Suppressor macrophage treated with lipopolysaccharide for 1 hour (primary cell): ENCODE measurements at regions not wholly inside any gene's neighbourhood (a gene's known extent, or its start where the extent isn't known, plus 50 kb on each side); places are given as distances from the start of the nearest gene placed in this dataset.

Source experiments
- DNase-seq, 3 donors: peaks; one replicate each; pipeline ENCODE4 v3.0.0-alpha.2; 2020 to 2022

DNA sequence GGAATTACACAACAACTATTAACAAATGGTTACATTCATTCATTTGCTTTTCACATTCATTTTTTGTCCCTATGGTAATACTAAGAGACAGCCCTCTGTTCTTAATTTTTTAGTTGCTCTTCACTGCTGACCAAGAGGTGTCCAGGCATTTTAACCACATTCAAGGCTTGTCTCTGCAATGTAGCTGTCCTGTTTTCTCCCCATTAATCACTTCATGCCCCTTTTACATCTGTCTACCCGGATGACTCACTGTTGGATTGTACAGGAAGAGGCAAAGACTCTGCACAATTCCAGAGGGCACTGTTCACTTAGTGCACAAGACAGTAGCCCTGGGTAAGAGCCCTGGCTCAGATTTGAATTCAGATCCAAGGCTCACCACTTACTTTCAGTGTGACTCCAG lies 168.5 kb downstream of the NOC3L start:
- DNase-seq = no peak

DNA sequence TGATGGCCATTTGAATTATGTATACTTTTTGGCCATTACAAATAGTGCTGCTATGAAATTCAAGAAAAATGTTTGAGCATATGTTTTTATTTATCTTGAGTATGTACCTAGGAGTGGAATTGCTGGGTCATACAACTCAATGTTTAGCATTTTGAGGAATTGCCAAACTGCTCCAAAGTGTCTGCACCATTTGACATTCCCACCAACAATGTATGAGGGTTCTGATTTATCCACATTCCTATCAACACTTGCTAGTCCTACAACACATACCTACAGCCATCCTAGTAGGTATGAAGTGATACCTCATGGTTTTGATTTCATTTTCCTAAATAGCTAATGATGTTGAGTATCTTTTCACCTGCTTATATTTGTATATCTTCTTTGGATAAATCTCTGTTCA lies 165.5 kb downstream of the NOC3L start:
- no peak for DNase-seq

DNA sequence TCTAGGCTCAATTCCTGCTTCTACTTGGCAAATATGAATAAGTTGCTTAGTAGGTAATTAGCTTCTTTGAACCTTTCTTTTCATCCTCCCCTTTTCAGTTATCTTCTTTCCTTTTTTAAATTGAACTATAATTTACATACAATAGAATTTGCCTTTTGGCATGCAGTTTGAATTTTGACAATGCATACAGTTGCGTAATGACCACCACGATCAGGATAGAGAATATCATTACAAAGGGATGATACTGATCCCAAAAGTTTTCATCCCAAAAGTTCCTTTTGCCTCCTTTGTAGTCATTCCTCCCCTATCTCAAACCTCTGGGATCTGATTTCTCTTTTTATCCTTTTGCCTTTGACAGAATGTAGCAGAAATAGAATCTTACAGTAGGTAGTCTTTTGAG lies 164.4 kb downstream of the NOC3L start:
- no peak for DNase-seq

DNA sequence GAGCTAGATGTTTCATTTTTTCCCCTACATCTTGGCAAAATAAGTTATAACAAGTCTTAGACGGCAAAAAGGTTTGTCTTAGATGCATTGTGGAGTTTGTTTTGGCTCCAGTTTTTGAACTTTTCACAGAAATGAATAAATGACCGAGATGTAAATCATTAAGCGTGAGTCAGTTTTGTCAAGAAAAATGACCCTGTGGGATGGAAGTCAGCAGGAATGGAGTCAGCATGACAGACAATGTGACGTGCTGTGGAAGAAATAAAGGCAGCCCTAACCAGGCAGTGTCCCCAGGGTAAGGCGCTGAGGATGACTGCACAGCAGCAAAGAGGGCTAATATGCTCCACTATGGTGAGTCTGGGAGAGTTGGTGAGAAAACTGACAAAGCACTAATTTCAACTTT lies 163.2 kb downstream of the NOC3L start:
- no peak for DNase-seq

DNA sequence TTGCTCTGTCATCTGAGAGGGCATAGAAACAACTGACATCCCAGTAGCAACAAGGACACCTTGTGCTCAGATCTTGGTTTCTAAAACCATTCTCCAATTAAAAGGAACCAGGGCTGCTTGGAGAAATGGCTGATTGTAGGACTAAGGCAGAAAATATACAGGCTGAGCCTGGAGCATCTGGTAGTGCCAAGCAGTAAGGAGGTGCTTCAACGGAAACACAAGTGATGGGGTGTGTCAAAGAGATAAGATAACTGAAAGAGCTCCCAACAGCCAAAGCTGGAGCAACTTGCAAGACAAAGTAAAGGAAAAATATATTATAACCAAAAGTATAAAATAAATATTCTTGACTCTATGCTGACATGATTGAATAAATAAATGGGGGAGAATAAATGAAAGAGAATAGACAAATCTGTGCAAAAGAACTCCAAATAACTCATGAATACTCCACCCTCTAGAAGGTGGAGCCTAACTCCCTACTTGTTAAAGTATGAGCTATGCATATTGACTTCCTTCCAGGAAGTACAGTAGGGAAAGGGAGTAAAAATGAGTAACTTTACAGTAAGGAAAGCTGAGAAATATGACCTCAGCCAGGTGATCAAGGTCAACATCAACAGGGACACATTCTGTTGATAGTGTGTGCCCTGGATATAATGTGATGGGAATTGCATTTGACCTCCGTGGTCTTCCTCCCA lies 162.4 kb downstream of the NOC3L start:
- DNase-seq = no peak

DNA sequence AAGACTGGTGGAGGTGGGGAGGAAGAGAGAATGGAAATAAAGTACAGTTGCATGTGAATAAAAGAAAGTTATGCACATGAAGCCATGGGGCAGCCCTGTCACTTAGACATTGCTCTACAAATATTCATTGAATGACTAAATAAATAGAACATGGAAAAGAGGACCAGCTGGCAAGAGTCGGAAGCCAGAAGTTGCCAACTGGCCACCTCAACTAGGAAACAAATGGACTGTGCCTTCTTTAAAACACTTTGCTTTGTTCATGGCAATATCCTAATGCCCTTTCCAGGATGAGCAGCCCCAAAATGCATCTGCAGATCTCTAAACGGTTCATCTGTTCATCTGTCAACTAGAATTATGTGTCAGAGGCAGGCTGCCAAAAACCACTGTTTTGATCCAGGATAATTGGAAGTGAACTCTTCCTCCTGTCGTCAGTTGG lies 157.3 kb downstream of the NOC3L start:
- DNase-seq = no peak

DNA sequence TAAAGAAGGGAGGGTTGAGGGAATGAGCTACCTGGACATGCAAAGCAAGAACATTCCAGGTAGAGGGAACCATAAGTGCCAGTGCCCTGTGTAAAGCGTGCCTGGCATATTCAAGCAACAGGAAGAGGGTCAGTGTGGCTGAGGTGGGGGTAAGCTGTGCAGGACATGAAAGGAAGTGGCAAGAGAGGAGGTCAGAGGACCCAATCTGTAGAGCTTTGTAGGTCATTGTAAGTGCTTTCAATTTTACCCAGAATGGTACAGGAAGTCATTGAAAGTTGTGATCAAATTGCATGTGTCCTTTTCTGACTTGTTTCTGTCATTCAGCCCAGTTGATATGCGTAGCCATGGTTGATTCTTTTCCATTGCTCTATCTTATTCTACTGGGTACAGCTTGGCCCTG lies 156.6 kb downstream of the NOC3L start:
- DNase-seq = no peak

DNA sequence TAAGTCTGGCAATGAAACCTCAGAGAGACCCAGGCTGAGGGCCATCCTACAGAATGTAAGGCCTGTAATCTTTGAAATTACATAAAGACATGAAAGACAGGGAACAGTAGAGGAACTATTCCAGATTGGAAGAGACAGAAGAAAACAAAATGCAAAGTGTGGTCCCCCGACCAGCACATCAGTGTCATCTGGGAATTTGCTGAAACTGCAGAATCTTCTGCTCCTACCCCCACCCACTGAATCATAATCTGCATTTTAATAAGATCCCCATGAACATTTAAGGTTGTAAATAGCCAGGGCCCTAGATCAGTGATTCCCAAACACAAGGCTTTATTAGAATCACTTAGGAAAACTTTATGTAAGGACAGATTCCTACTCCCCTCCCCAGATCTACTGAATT lies 154.4 kb downstream of the NOC3L start:
- no peak for DNase-seq

DNA sequence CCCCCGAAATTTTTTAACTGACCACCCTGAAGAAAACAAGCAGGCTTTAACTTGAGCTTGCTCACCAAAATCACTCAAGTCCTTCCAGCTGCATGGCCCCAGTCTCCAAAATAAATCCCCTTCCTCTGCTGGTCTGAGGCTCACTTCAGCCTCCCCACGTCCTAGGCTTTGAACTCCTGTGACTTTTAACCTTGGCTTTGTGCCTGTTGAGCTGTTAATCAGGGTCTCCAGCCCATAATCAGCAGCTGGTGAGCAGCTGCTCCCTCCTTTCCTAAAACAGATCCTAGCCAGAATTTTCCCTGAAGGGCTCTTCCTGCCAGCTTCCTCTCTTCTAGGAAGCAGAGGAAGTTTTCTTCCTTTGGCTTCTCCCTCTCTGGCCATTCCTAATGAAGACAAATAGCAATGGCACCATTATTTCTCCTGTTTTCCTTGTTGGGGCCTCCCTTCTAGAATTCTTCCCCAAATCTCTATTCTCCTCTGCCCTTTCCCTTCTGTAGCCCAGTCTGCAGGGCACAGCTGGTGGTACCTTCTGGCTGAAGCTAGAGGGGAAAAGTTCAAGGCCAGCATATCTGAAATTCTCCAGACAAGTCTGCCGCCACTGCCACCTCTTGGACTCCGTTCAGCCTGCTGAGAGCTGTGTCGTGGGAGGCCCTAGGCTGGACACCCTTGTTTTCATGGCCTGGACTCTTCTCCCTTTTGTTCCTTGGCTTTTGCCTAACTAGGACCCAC lies 152.1 kb downstream of the NOC3L start:
- no peak for DNase-seq

DNA sequence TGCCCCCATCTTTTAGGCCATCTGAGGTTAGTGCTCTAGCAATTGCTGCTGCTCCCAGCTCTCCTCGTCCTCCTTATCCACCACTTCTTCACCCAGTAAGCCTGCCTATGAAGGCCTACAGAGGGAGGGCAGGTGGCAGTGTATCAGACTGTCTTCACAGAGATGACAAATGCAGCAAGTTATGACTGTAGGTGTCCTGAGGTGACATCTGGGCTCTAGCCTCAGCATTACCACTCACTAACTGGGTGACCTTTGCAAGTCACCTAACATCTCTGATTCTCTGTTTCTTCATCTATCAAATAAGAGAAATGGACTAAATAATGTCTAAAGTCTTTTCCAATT lies 151.6 kb downstream of the NOC3L start:
- DNase-seq = no peak

DNA sequence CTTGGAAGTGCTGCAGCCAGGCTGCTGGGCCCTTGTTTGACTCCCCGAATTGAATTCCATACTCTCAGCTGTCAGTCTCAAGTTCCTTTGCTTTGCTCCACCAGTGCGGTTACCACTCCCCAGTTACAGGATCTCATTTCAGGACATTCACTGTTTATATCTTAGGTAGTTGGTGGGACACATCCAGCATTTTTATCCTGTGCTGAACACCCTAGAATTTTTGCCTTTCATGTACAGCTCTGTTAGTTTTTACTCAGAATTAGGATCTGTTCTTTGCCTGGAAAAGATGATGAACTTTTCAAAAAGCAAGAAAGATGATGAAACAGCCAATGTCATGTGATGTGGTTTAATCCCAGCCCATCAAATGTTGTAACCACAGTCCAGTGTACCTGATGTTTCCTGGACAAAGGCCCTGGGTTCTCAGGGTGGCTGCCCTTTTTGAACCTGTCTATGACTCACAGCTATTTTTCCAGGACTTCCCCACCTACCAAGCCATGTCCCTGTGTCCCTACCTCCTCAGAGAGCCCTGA lies 149.7 kb downstream of the NOC3L start:
- no peak for DNase-seq

DNA sequence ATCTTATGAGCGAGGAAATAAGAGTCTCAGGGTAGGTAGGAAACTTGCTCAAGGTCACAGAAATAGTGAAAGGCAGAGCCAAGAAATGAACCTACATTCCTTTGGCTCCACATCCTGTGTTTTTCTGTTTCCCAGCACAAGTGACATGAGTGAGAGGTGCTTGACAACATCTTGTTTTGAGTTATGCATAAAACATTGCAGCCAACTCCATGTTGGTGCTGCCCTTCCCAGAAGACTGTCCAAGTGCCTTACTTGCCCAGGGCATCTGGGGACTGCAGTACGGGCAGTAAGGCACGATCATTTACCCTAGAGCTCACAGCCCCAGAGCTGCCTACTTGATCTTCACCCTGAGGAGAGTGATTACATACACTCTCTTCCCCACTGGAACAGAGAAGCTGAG lies 148.8 kb downstream of the NOC3L start:
- DNase-seq = no peak

DNA sequence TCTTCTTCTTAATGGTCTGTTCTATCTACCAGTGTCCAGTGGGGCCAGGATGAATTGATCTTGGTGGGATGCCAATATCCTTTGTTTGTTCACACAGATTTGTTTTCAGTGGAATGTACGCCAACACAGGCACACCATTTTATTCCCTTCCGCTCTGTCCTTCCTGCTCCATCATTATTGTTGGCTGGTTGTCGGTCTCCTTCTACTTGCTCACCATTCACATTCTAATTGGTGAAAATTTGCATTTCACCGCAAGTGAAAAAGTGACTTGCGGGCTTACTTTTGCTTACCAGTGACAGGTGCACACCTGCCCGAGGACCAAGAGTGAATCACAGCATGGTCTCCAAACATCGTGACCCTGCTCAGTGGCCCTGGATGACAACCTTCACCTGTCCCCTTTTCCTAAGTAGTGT lies 148.3 kb downstream of the NOC3L start:
- DNase-seq = no peak

DNA sequence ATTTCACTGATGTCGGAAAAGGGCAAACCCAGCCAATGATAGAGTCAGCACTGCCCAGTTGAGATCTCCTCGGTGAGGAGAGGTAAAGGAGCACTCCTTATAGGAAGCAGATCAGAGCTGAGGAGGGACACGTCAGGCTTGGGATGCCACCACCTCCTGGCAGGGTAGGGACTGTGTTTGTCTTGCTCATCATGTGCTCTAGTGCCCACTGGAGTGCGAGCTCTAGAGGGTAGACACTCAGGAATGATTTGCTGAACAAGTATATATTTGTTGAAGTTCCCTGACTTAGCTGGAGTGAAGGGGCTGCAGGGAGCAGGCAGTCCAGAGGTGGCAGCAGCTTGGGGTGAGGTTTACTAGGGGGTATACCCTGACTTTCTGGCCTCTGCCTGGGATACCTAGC lies 146.5 kb downstream of the NOC3L start:
- DNase-seq = no peak

DNA sequence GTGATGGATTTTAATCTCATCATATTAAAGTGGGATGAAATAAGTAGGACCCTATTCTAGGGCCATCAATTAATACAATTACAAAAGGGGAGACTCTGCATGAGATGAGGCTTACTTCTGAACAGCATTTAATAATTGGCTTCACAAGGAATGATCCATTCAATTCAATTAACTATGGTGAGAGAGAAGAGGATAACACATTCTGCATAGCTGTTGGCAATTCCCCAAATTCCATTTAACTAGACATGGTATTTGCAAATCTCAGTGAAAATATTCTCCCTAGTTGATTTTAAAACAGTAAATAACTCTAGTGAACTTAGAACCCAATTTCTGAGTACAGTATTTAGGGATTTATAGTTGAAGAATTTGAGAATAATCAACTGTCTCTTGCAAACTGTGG lies 145.3 kb downstream of the NOC3L start:
- DNase-seq = no peak

DNA sequence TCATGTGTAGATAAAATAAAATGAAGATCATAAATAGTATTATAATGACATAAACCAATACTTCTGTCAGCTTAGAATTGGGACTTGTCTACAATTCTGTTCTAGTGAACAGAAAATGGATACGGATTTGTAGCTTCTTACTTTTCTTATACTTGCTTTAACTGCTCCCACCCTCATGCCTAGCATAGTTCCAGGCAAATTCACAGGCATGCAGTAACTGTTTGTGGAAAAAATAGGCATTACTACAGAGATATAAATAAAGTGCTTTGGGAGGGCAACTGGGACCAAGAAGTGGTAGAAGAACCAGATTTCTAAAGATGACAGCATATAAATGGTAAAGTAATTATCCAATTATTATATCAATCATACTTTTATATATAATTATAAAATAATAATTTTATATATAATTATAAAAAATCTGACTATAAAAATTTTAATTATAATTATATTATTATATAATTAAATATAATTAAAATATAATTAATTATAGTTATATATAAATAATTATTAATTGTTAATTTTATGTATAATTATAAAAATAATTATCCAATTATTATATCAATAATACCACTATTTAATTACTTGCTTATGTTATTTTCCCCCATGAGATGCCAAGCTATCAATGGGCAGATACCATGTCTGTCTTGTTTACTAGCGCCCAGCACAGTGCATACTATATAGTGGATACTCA lies 144.1 kb downstream of the NOC3L start:
- no peak for DNase-seq

DNA sequence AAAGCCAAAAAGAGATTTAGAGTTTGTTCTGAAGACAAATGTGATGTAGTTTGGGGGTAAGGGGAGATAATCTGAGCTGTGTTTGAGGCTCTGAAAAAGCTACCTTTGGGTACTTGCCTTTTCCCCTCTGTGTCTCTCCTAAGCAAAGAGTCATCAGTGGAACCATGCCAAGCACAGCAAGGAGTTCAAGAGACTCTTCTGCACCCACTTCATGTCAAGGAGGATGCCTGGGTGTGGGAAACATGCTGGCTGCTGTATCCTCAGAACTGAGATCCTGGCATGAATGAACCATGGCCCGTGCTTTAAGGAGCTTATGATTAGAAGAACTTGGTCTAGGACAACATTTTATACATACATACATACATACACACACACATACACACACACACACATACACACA lies 142.9 kb downstream of the NOC3L start:
- DNase-seq = no peak

DNA sequence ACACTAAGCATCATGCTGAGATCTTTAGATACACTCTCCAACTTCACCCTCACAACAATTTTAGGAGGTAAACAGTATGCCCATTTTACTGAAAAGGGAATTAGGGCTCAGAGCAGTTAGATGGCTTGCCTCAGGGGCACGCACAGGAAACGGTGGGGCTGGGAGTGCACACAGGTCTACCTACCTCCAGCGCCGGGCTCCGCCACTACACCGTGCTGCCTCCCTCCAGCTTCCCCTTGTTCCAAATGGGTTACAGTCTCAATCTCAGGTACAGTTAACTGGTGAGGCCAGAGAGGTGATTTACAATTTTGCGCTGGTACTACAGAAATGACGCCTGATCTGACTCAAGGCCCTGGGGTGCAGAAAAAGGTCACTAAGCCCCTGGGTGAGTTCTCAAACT lies 142.0 kb downstream of the NOC3L start:
- no peak for DNase-seq

DNA sequence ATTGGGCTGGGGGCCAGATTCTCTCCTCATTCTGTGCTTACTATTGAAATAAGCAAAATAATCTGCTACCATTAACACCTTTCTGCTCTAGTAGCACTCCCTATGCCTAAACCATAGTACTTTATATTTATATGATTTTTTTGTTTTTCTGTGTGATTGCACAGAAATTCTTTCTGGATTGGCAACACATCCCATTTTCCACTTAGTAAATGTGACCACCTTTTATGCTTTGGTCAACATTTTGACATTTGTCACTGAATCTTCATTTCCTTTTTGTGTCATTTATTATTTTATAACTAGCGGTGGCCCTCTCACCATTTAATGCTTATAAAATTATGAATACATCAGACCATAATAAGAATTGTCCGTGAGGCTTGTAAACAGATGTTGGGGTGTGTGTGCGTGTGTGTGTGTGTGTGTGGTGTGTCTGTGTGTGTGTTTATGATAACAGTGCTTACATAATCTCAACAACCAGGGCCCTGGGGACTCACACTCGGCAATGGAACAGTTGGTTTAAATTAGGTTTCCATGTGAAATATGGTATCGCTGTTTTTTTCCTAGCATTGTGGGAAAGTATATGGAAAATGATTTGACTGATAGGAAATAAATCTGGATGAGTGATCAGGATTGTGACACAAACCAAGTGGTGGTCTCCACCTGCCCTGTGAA lies 138.9 kb downstream of the NOC3L start:
- no peak for DNase-seq

DNA sequence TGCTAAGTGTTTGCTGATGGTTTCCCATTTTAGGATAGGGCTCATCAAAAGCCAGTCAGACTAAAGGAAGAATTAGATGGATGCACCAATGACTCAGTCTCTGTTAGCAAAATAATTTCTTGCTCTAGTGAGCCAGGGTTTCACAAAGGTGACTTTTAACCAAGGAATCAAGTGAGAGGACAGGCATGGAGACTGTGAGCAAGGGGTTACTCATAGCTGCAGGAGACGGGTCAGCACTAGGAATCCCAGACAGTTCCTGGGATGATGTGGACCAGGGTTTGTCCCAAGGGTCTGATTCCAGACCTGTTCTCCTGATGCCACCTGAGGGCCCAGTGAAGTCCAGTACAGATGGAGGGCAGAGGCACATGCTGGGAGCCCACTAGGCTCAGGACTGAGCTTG lies 138.1 kb downstream of the NOC3L start:
- DNase-seq = no peak

DNA sequence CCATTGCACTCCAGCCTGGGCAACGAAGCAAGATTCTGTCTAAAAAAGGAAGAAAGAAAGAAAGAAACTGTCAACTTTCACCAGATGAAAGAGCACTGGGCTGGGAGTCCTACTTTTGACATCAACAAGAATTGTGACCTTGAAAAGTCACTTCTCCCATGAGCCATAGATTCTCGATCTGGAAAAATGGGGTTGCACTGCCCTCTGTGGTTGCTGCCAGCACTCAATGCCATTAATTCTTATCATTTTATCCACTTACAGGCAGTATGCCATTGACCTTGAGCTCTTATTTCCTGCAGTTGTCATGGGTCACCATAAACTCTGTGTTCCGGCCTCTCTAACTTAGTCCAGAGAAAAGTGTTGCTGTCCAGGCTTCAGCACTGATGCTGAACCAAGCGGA lies 137.2 kb downstream of the NOC3L start:
- DNase-seq = no peak

DNA sequence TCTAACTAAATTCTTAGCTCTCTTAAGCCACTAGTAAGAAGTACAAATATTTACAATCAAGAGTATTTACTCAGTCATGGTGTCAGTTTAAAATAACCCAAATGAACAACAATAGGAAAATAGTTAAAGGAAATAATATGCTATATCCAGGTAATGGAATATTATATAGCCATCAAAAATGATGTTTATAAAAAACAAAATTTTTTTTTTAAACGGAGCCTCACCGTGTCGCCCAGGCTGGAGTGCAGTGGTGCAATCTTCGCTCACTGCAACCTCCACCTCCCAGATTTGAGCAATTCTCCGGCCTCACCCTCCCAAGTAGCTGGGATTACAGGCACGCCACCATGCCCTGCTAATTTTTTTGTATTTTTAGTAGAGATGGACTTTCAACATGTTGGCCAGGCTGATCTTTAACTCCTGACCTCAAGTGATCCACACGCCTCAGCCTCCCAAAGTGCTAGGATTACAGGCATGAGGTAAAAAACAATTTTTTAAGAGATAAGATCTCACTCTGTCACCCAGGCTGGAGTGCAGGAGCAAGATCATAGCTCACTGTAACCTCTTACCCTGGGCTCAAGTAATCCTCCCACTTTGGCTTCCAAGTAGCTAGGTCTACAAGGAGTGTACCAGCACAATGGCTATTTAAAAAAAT lies 132.5 kb downstream of the NOC3L start:
- no peak for DNase-seq
